ENCODE measurements at regions not wholly inside any gene's neighbourhood (a gene's known extent, or its start where the extent isn't known, plus 50 kb on each side); places are given as distances from the start of the nearest gene placed in this dataset.

DNA sequence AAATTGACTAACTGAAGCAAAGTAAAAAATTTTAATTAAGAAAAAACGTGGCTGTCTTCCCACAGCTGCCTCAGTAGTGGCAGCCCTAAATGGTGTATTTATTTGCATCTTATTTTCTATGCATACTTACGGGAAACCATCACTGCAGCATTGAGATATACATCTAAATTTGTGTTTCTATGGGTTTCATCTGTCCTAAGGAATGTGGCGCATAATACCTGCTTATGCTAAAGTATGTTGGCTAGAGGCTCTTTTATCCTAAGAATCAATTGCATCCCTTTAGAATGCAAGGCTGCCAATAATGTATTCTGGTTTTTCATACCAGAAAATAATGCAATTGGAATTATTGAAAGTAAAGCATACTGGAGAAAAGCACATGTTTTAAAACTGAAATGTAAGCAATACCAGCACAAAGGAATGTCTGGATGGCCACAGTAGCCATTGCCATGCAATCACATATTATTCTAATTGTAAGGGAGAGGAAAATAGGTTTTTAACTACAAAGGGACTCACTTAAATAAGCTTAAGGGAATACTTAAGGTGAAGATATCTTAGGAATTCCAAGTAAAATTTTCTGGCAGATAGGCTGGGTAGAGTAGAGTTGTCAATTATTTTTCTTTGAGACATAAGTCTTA, 834.5 kb upstream of the NECTIN3 start:
- TF ChIP-seq, protein P1, sequence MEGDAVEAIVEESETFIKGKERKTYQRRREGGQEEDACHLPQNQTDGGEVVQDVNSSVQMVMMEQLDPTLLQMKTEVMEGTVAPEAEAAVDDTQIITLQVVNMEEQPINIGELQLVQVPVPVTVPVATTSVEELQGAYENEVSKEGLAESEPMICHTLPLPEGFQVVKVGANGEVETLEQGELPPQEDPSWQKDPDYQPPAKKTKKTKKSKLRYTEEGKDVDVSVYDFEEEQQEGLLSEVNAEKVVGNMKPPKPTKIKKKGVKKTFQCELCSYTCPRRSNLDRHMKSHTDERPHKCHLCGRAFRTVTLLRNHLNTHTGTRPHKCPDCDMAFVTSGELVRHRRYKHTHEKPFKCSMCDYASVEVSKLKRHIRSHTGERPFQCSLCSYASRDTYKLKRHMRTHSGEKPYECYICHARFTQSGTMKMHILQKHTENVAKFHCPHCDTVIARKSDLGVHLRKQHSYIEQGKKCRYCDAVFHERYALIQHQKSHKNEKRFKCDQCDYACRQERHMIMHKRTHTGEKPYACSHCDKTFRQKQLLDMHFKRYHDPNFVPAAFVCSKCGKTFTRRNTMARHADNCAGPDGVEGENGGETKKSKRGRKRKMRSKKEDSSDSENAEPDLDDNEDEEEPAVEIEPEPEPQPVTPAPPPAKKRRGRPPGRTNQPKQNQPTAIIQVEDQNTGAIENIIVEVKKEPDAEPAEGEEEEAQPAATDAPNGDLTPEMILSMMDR (IDR thresholded peaks at IDR 0.05) = no peak
- Histone ChIP-seq H3K4me3 (no peak overlapping the region), H3K27ac (no peak overlapping the region)
- DNase-seq (ENCODE audit: low spot score) = no peak

GRCh38 chr3:110243081-110243480, 828.5 kb upstream of the NECTIN3 start:
- H3K4me3 ChIP-seq = no peak overlapping the region
- TF ChIP-seq, protein P1 (IDR thresholded peaks at IDR 0.05) = no peak
- H3K27ac ChIP-seq = no peak overlapping the region
- DNase-seq (ENCODE audit: low spot score) = no peak

- Histone ChIP-seq H3K27ac (no peak overlapping the region), H3K4me3 (no peak overlapping the region)
- TF ChIP-seq, protein P1 (IDR thresholded peaks at IDR 0.05) = no peak
- no peak for DNase-seq (ENCODE audit: low spot score)
These were observed 824.7 kb upstream of the NECTIN3 start for GRCh38 chr3:110246796-110247376.

DNA sequence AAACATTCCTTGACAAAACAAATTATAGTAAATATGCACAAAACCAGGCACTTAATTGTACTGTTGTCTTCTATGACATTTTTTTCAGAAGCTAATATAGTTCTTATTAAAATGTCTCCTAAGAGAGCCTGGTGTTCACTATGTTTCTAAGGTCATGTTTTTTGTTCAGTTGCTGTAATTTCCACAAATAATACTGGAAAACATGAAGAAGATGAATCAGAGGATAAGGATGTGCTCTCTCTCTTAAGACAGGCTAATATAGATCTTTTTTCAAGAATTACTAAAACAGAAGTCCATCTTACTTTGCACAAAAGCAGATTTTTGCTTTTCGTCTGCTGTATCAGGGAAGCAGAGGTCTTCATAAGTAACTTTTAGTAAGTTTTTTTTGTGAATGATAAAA, 823.0 kb upstream of the NECTIN3 start:
- TF ChIP-seq, protein P1 (IDR thresholded peaks at IDR 0.05) = no peak
- no peak for DNase-seq (ENCODE audit: low spot score)
- no peak overlapping the region for H3K27ac ChIP-seq
- no peak overlapping the region for H3K4me3 ChIP-seq

- TF ChIP-seq, protein P1 (IDR thresholded peaks at IDR 0.05) = no peak
- Histone ChIP-seq H3K27ac (no peak overlapping the region), H3K4me3 (no peak overlapping the region)
- DNase-seq (ENCODE audit: low spot score) = no peak
These were observed 817.8 kb upstream of the NECTIN3 start for GRCh38 chr3:110253794-110254193.

DNA sequence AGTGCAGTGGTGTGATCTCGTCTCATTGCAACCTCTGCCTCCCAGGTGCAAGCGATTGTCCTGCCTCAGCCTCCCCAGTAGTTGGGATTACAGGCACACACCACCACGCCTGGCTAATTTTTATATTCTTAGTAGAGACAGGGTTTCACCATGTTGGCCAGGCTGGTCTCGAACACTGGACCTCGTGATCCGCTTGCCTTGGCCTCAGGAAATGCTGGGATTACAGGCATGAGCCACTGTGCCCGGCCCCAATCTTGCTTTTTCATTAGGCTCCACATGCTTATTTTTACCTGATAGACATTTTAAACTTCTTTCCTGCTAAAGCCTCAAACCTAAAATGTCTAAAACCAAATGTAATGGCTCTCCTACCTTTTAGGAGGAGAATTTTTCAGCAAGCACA, 817.0 kb upstream of the NECTIN3 start:
- TF ChIP-seq, protein P1 (IDR thresholded peaks at IDR 0.05) = no peak
- Histone ChIP-seq H3K4me3 (no peak overlapping the region), H3K27ac (no peak overlapping the region)
- no peak for DNase-seq (ENCODE audit: low spot score)

DNA sequence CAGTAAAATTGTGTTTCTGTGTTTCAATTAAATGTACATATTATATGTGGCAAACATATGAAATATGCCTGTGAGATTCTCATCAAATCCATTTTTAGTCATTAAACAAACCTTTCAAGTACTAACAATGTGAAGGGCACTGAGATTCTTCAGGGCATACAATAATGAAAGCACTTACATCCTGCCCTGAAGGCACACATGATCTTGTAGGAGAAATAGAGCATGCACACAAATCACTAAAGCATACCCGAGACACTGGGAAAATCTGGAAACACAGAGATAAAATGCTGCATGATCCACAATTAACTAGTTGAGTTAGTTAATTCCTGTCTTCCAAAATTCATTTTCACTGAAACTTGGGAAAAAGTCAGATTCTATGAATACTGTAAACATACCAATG, 810.5 kb upstream of the NECTIN3 start:
- TF ChIP-seq, protein P1 (IDR thresholded peaks at IDR 0.05) = no peak
- Histone ChIP-seq H3K4me3 (no peak overlapping the region), H3K27ac (no peak overlapping the region)
- no peak for DNase-seq (ENCODE audit: low spot score)
